ENCODE measurements at regions not wholly inside any gene's neighbourhood (a gene's known extent, or its start where the extent isn't known, plus 50 kb on each side); places are given as distances from the start of the nearest gene placed in this dataset.

DNA sequence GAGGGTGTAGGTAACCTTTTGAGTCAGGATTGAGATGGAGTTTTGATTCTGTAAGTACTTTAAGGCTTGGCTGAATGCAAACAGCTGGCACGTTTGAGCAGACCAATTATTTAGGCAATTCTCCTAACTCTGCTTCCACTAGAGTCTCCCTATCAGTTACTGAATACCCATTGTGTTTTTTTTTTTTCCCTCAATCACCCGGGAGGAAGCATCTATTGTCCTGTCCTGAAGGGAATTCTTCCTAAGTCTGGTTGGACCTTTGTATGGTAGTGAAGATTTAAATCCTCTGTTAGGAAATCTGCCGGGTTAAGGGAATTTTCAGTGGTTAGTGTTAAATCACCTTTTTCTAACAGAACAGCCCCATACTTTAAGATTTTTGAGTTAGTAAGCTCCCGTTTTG, 571.2 kb upstream of the USP24 start:
- no peak for TF ChIP-seq EZH2 (IDR thresholded peaks at IDR 0.05; ENCODE audit: borderline replicate concordance, low read length)
- TF ChIP-seq, protein P1, sequence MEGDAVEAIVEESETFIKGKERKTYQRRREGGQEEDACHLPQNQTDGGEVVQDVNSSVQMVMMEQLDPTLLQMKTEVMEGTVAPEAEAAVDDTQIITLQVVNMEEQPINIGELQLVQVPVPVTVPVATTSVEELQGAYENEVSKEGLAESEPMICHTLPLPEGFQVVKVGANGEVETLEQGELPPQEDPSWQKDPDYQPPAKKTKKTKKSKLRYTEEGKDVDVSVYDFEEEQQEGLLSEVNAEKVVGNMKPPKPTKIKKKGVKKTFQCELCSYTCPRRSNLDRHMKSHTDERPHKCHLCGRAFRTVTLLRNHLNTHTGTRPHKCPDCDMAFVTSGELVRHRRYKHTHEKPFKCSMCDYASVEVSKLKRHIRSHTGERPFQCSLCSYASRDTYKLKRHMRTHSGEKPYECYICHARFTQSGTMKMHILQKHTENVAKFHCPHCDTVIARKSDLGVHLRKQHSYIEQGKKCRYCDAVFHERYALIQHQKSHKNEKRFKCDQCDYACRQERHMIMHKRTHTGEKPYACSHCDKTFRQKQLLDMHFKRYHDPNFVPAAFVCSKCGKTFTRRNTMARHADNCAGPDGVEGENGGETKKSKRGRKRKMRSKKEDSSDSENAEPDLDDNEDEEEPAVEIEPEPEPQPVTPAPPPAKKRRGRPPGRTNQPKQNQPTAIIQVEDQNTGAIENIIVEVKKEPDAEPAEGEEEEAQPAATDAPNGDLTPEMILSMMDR (IDR thresholded peaks at IDR 0.05; ENCODE audit: low read length) = no peak
